HG03432 (cell line): ENCODE measurements at regions not wholly inside any gene's neighbourhood (a gene's known extent, or its start where the extent isn't known, plus 50 kb on each side); places are given as distances from the start of the nearest gene placed in this dataset.

ENCODE experiments used
- ATAC-seq: cut with Tn5 transposase; IDR thresholded peaks from one replicate; pipeline ENCODE4 v1.9.1; 2021; ENCODE audit warnings: mild to moderate bottlenecking, moderate library complexity; ENCODE audit not compliant: unreplicated experiment

DNA sequence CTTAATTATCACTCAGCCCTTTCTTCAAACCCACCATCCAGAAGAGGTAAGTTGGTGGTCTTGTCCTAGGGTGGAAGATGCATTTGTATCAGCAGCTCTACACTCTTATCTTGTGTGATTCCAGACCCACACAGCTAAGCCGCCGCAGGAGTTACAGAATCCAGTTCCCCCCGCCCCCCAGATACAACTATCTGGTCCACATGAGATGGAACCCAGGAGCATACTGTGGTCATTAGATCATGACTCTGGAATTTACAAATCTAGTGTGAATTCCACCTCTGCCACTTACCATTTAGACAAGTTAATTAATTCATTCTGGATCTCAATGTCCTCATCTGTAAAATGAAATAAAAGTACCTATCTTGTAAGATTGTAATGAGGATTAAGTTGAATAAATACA, 486.4 kb downstream of the BCL11A start:
- no peak for ATAC-seq

DNA sequence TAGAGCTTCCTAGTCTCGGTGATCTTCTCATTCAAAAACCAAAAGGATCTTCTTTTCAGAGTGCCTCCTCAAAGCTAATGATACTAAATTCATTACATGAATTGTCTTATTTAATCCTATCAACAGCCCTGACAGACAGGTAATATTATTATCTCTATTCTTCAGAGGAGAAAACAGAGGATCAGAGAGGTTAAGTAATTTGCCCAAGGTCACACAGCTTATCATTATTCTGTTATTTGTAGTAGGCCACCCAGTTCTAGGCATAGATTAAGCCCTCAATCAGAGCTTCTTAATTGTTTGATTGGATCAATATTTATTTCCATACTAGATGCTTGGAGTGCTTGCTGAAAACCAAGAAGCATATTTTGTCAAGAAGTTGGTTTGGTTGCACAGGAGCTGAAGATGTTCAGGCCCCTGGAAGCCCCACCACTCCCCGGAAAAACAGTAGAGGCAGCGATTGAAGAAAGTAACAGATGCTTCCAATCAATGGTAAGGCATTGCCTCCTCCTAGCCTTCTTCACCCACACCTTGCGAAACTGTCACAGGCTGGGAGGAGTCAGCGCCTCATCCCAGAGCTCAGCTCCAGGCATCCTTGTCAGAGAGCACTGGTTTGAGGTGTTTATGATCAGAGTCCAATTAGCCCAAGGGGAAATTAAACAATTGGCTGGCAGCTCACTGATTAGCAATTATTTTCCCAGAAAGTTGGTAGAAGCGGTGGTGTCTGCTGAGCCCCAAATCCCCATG, 487.2 kb downstream of the BCL11A start:
- no peak for ATAC-seq

DNA sequence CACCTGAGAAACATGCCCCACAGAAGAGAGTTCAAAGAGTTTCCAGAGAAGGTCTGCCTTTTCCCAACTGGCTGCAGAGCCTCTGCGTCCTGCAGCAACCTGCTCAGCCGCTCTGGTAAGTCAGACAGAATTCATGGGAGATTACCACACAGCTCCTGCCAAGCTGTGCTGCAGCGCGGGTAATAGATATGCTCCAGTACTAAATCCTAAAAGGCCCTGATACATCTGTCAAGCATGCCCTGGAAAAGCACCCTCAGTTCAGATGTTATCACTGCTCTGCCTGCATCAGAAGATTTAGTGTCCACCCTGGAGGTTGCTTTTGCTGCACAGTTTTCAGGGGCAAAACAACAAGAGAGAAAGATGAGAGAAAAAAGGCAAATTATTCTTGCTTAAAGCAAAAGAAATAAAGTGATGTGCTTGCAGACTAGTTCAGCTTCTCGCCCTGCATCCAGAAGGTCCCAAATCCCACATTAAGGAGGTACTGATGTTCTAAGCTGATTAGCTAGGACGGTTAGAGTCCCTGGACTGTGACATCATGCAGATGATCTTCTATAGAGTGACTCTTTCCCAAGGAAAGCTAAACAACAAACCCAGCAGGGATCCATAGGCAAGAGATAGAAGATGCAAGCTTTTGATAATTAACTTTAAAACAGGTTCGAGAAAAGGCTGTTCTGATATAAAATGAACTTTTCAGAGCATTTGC, 488.6 kb downstream of the BCL11A start:
- ATAC-seq: no peak

DNA sequence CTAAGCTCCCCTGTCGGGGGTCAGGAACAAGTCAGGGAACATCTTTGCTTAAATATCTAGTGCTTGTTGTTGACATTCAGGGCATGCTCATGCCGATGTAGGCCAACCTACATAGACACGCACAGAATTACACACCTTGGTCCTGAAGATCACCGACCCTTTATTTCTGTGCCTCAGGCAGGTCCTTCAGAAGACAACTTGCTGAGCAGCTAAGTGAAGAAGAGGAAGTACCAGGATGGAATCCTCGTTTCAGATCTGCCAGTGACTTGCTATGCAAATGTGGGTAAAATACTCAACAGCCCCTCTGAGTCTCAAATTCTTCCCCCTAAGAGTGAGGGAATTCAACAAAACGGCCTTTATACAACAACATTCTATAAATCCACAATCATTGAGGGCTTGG, 494.7 kb downstream of the BCL11A start:
- no peak for ATAC-seq

DNA sequence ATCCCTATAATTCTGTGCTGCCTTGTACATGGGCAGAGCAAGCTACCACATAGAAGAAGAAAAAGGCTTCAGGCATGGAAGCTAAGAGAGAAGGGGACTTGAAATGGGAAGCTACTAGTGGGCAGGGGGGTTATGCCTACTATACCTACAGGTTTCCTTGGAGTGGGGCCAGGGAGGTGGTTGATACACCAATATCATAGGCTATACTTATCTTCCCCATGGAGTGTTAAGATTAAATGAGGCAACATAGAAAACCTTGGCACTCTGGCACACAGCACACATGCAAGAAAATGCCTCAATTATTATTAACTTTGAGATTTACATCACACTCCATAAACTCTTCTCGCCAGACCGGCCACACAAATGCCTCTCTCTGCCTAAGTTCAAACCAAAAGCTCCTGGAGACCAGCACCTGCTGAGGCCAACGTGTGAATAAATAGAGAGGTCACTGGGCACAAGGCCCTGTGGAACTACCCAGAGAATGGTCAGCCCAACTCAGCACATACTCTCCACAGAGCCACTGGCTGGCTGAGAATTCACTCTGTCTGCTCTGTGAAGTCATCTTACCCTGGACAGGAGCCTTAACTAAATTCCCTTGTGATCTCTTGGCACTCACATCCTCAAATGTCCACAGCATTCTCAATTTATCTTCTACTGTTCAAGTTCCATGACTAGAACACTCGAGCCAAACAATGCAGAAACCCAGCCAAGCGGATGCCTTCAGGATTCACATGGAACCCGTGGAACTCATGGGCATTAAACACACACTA, 498.7 kb downstream of the BCL11A start:
- no peak for ATAC-seq

DNA sequence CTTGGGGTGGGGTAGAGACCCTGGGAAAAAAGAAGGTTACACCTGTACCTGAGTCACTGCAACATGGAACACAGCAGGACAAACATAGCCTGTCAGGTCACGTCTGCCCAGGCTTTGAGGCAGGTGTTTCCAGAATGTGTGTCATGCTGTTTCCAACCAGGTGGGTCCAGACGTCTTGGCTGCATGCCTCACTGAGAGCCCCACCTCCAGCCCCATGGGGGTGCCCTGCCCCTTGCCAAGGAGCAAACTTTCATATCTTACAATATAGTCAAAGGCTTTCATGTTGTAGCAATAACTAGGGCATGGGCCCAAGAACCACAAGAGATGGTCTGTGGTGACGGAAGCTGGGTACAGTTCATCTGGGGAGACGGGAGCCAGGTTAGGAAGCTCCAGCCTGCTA, 499.7 kb downstream of the BCL11A start:
- no peak for ATAC-seq

DNA sequence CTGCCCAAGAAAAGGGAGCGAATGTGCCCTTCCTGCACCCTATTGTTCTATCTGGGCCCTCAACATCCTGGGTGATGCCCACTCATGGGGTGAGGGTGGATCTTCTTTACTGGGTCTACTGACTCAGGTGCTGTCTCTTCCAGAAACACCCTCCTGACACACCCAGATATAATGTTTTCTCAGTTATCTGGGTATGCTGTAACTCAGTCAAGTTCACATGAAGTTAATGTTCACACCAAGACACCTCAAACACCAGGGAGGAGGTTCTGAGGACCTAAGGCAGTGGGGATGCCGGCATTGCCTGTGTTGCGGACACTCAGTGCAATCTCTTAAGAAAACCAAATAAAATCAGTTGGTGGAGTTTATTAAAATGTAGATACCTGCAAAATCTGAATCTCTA, 500.9 kb downstream of the BCL11A start:
- no peak for ATAC-seq

DNA sequence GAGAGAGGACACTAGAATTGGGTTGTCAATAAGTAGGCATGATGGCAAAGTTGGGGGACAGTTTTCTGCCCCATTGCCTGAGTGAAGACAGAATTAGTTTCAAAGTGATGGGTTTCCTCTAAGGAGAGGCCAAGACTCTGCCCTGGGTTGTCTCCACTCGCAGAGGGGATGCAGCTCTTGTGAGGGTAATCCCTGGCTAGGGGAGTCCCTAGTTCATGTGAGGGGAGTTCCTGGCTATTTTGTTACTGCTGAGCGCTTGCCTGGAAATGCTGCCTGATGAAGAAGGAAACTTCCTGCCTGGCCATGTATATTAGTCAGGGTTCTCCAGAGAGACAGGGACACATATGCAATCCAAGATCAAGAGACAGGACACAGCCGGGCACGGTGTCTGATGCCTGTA, 501.5 kb downstream of the BCL11A start:
- ATAC-seq: no peak

DNA sequence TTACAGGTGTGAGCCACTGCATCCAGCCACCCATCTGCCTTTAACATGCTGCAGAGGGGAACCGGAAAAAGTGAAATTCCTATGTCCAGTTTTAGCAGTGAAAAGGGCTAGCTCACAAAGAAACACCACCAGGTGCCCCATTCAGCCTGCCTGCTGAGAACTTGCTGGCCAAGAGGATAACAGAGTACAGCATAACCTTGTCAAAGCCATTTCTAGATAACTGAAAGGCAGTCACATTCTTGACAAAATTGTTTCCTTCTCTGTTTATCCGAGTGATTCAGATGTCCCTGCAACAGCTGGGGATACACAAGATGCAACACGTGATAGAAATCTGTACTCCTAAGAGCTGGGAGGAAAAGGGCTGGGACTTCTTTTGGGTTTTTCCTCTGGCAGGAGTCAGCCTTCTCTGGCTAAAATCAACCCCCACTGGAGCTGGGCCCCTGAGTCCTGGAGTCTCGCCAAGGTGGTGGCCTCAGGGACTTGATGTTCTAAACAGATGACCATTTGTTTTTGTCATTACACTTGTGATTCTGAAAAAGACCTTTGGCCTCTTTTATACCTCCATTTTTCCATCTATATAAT, 505.4 kb downstream of the BCL11A start:
- ATAC-seq: no peak

DNA sequence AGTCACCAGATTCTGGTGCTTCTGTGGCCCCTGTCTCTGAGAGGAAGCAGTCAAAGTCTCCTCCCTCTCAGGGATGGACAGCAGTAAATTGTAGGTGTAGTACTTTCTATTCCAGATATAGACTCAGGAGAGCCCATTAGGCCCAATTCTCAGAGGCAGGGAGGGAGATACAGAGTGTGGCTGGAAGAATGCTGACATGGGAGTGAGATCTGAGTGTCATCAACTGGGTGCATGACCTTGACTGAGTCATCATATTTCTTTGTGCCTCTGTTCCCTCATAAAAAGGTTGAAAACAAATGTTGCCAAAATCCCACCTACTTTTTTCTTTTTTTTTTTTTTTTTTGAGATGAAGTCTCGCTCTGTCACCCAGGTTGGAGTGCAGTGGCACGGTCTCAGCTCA, 506.1 kb downstream of the BCL11A start:
- ATAC-seq: no peak

DNA sequence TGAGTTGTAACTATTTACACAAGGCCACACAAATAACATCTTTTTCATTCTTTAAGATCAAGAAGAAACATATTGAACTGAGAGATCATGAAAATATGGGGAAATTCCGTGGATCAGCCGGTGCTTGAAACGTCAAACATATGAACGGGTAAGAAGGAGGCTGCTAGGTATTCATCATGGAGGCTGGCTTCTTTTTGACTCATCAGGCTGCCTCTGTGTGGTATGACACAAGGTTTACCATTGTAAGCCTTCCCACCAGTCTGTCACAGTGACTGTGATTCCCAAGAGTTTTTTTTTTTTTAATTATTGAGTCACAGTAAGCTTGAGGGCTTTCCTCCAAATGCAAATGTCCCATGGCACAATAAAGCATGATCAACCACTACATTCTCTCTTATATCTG, 506.9 kb downstream of the BCL11A start:
- no peak for ATAC-seq

DNA sequence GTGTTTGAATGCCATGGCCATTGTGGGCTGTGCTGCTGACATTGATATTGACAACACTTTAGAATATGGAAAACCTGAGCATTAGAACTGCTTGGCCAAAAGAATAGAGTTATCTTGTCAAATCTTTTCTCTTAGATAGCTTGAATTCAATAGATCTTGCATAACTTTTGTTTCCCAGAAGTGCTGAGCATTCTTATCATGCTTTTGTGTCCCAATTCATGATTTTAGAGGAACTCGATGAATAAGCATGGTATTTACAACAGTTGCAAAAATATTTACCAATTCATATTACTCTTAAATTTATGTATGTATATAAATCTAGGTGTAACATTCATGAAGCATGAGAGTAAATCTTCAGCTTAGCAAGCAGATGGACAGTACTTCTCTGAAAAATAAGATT, 508.0 kb downstream of the BCL11A start:
- ATAC-seq: no peak

DNA sequence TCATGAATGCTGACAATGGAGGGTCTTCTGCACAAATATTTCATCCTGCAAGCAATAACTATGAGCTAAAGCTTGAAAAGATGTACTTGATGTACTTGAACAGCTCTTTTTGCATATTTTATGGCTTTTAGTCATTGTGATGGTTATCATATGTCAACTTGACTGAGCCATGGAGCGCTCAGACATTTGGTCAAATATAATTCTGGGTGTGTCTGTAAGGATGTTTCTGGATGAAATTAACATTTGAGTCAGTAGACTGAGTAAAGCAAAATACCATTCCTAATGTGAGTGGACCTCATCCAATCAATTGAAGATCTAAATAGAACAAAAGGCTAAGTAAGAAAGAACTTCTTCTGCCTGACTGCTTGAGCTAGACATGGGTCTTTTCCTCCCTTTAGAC, 509.0 kb downstream of the BCL11A start:
- ATAC-seq: no peak

DNA sequence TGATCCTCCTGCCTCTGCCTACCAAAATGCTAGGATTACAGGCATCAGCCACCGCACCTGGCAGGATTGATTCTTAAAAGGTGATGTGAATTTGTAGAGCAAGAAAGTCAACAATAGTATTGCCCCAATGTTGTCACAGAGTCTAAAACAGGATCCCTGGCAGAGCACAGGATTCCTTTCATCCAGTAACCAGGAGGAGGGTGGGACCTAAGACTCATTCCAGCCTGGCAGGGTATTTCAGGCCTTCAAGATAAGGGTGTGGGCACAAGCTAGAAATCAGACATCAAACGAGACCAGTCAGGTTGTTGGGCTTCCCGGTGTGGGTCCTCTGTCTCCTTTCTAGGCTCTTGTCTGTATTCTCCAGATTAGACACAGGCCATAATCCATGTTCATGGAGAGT, 511.4 kb downstream of the BCL11A start:
- ATAC-seq: no peak

DNA sequence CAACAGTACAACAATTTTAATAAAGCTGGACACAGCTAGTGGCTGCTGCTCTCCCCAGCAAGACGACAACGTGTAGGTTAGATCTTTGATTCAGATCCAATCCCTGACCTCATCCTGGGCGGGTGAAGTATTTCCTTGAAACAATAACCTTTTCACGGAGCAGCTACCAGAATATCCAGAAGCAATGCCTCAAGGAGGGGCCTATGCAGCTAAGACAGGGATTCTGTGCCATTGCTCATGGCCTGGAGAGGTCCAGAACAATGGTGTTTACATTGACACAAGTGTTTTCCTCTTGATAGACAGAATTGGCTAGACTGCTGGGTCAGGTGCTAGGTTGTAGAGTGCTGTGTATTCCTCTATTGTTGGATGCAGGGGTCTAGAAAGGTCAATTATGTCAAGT, 520.1 kb downstream of the BCL11A start:
- no peak for ATAC-seq

DNA sequence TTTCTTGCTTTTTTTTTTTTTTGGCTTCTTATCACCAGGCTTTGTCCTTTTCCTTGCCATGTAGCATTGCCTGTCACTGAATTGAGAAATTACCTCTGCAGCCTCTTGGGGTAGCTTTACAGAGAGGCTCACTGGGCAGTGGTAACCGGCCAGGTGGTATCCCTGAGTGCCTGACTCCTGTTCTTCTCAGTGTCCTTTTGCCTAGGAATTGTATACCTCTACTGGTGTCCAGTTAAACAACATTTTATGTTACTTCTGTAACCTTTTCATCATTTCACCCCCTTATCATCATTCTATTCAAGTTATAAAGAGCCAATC, 523.9 kb downstream of the BCL11A start:
- ATAC-seq: no peak

DNA sequence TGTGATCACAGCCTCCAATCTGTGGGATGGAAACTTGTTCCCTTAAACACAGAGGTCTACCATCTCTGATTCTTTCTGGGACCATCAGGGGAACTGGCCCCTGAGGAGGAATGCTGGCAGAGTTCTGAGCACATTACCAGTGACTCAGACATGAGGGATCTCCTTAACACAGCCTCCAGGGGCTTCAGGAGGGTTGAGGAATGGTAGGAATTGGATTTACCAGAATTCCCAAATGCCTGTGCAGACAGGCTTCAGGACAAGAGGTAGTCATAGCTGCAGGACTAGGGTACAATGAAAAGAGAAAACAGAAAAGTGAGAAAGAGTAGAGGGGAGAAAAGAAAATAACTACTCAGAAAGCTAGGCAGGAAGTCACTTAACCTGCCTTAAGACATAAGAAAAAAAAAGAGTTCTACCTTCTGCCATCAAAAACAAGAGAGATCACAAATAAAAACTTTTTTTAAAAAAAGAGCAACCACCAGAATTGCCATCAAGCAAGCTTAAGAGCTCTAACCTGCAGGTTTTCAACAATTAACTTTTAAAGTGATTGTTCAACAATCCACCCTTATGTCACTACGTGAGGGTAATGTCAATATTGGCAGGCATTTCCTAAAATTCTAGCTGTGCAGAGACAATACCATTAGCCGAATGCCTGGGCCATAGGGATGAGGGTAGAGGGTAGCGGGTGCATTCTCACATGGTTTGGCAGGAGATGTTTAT, 524.4 kb downstream of the BCL11A start:
- ATAC-seq: no peak

DNA sequence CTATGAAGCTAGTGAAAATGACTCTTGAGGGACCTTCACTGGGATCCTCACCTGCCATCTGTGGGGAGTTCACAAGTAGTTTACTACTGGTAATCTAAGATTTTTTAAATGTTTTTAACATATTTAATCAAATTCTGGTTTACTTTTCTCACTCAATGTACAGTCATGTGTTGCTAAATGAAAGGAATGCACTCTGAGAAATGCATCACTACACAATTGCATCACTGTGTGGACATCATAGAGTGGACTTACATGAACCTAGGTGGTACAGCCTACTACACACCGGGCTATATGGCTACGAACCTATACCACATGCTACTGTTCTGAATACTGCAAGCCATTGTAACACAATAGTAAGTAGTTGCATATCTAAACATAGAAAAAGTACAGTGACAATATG, 528.0 kb downstream of the BCL11A start:
- no peak for ATAC-seq

DNA sequence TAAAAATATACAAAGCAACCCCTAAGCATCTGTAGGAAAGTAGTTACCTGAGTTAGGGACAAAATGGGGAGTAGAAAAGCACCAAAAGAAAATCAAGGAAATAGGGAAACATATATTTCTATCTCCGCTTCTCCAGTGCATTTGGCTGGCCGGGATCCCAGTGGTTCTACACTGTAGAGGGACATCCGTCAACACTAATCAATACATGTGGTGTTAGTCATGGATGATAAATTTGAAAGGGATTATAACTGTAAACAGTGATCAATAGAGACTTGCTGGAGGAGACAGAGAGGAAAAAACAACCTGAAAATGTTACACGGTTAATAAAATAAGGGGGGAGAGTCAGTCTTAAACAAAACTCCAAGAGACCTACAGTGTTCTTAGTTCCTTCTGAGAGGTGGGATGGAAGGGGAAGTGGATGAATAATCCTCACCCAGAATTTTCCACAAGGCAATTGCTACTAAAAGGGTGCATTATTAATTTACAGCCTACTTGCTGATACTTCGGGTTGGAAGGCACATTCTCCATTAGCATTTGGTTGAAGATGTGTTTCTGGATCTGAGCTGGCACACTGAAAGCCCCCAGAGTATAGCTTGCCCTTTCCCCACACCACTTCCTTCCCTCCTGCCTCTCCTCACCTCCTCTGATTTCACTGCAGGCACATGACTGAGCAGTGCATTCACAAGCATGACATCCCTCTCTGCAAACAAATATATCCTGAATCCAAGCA, 530.0 kb downstream of the BCL11A start:
- ATAC-seq: no peak

DNA sequence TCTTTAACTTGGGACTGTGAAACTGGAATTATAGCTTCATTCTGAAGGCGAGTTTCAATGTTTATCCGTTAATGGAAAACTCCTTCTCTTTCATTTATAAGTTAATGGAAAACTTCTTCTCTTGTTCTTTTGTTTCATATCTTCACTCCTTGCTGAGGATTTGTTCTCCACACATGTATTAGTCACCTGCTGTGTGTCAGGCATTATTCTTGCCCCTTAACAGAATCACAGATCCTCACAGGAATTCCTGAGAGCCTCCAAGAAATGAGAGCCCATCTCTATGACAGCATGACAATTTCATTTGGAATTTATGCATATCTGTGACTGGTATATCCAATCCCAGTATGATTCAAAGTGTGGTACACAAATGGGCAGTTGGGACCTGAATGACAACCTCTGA, 545.8 kb downstream of the BCL11A start:
- ATAC-seq: no peak

DNA sequence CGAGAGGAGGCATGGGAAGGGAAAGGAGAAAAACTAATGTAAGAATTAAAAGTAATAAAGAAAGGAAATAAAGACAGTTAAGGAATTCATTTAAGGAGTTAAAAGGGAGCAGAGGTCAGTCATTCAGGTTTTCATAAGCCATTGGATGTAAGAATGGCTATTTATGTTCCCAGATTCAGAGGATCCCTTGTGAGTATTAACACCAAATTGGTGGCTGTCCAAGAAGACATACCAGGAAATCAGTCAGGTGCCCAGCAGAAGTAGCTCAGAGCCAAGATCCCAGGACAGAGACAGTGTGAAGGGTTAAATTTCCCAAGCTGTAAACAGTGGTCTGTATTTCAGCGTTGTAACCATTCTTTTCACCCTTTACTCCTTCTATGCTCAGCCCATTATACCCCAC, 550.4 kb downstream of the BCL11A start:
- no peak for ATAC-seq
